Eye (tissue), 1 donor: ENCODE measurements at regions not wholly inside any gene's neighbourhood (a gene's known extent, or its start where the extent isn't known, plus 50 kb on each side); places are given as distances from the start of the nearest gene placed in this dataset.
"Not testable (repeated sequence)": the region's sequence is repeated elsewhere in the genome, so short reads cannot be mapped to it uniquely, and the experiment has no call there.

Experiments used
- DNase-seq: peaks from one replicate; pipeline ENCODE4 v3.0.0-alpha.2; 2015

DNA sequence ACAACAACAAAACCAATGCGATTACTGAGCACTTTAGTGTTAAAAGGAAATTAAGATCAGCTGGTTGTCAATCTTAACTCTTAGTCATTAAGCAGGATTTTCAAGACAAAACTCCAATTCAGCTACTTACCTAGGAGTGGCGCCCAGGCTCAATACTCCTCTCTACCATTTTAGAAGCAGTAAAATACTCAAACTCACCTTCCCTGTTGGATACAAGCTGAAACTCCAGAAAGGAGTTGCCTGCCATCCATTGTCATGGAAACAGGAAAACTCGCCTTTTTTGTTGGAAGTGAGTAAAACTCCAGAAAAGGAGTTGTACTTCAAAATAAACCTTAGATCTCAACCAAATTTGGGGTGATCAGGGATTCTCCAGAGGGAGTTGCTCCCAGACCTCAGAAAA lies 127.0 kb upstream of the F3 start:
- DNase-seq: no peak

DNA sequence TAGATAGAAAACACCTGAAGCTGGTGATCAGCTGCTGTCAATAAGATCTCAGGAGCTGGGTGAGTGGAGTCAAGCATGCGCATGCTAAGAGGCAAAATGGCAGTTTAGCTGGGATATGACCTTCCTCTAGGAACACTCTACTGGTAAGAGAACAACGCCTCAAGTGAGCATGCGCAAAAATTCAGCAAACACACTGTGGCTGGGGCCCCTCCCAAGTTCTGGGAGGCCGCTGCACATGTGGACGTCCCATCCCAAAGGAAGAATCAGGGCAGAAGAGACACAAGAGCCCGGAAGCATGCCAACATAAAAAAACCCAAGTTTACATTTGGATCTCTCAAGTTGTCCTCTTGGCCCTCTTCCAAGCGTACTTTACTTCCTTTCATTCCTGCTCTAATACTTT lies 126.3 kb upstream of the F3 start:
- no peak for DNase-seq

- DNase-seq: no peak
These were observed 125.2 kb upstream of the F3 start for GRCh38 chr1:94666797-94667196.

DNA sequence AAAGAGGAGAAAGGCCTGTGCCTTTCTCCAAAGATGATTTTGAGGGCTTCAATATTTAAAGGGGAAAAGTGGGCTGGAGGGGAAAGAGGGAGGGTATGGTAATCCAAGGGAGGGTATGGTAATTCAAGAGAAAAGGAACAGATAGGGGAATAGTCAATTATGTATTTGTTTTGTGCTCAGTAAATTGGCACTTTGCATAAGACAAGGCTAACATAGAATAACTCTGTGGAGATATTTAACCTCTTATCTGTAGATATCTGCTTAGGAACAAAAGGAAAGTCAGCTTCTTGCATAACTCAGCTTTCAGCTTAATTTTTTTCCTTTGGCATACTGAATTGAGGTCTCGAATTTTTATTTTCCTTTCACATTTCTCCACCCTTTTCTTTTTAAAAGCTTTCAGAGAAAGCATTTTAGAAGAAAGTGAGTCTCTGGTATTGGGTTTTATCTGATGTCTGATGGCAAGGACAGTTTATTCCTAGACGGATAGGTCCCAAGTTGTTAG lies 119.9 kb upstream of the F3 start:
- no peak for DNase-seq

DNA sequence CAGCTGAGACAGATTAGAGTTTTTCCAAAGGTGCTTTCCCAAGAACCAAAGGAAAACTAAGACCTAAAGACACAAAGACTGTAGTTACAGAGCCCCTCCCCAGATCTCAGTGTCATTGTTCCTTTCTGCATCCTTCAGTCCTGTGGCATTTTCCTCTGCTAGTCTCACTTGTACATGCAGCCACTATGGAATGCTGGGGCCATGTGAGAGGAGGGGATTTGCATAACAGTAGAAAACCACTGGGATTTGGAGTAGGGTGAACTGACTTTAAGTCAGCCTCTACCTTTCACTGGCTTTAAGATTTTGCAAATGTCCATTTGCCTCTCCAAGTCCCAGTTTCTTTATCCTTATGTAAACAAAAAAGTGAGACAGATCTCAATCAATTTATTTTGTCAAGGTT lies 119.4 kb upstream of the F3 start:
- DNase-seq: no peak

- DNase-seq: no peak
These were observed 118.7 kb upstream of the F3 start for GRCh38 chr1:94660258-94660657.

- DNase-seq: not testable (repeated sequence)
These were observed 117.6 kb upstream of the F3 start for GRCh38 chr1:94659202-94659601.

GRCh38 chr1:94658221-94658620 lies 116.7 kb upstream of the F3 start:
- no peak for DNase-seq

GRCh38 chr1:94657776-94658175 lies 116.2 kb upstream of the F3 start:
- DNase-seq: not testable (repeated sequence)

DNA sequence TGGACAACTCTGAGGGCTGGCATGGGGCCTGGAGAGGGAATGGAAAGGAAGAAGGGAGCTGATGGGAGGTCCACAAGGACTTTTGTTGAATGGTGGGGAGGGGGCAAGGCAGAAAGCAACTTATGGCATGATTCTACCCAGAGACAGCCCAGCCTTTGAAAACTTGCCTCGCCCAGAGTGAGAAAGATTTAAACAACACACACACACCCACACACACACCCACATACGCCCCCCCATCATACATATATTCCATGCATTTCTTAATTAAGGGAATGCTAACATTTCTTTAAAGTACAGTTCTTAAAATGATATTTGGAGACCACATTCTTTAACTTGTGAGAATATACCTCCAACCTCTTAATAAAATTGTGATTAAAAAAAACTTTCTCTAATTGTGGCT lies 115.4 kb upstream of the F3 start:
- no peak for DNase-seq

- no peak for DNase-seq
These were observed 113.4 kb upstream of the F3 start for GRCh38 chr1:94654919-94655318.

- no peak for DNase-seq
These were observed 112.9 kb upstream of the F3 start for GRCh38 chr1:94654459-94654858.

GRCh38 chr1:94654031-94654430 lies 112.5 kb upstream of the F3 start:
- no peak for DNase-seq

DNA sequence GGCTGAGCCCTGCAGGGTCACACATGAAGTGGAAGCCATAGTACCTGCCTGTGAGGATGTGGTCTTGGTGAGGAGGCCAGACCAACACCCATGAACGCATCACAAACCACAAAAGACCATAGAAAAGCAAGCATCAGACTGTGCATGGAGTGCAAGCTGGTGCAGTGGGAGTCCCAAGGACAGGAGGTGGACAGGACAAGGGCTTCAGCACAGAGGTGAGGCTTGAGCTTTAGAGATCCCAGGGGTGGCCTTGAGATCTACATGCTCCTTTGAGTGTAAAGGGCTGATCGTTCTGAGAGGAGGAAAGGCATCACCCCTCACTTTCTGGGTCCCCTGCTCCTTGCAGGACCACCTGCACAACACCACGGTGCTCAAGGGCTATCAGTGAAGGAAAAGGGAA lies 111.9 kb upstream of the F3 start:
- no peak for DNase-seq

GRCh38 chr1:94651076-94651475 lies 109.5 kb upstream of the F3 start:
- no peak for DNase-seq

DNA sequence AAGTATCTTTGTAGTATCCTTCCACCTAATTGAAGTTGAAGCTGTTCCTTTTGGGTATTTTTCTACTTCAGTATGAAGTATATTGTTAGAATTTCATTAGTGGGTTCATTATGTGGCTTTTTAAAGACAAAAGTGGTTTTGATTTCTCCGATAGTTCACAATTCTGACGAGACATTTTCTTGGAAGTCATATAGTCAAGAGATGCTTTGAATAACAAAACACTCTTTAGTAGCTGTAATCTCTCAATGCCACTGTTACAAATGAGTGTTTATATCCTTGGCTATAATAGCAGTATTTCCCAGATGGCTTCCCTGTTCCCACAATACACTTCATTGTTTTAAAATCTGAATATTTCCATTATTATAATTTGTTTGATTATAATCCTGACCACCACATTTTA lies 108.7 kb upstream of the F3 start:
- DNase-seq: no peak

DNA sequence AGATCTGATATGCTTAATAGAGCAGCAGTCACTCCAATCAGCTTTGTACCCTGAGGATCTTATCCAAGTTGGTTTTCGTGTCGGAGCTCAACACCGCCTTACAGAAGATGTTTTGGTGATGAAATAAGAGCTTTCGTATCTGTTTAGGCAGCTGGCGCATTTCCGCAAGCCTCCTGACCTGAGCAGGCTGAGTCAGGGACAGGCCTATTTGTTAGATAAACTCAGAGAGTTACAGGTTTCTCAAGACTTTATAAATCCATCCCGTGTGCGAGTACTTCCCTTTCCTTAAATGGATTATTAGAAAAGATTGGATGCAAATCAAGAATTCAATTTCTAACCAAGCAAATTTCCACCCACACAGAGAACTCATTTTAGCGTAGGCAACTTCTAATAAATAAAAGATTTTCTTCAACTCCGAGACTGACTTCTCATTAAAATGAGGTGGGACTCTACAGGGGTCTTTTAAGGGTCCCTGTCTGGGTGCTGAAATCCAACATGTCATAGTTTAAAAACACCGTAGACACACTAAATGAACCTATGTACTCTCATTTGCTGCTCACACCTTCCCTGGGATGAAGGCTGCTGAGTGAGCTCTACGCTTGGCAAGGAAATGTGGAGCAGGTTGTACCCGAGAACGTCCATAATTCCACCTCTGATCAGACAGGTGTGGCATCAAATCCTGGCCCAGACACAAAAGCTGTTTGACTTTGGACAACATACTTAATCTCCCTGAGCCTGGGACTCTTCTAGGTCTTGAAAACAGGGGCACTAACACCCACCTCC lies 106.9 kb upstream of the F3 start:
- peak; percentile 56 for DNase-seq

DNA sequence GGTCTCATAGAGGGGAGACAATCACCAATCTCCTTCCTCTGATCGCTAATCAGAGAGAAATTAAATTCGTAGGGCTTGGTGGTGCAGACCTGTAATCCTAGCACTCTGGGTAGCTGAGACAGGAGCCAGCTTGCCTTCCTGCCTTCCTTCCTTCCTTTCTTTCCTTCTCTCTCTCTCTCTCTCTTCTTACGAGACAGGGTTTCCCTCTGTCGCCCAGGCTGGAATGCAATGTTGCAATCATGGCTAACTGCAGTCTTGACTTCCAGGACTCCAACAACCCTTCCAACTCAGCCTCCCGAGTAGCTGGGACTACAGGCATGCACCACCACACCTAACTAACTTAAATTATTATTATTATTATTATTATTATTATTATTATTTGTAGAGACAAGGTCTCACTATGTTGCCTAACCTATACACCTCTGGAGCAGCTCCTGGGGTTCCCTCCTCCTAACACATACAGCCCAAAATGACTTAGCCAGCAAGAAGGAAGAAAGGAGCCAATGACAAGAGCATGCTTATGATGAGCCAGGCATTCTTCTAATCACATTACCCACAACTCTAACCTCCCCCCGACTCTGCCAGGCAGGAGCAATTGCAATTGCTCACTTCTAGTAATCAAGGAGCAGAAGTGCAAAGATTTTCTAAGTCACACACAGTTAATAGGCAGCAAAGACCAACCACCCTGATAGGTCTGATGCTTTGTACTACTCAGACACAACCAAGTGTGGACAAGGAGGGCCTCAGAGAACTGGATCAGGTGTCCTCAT lies 105.4 kb upstream of the F3 start:
- DNase-seq: no peak

DNA sequence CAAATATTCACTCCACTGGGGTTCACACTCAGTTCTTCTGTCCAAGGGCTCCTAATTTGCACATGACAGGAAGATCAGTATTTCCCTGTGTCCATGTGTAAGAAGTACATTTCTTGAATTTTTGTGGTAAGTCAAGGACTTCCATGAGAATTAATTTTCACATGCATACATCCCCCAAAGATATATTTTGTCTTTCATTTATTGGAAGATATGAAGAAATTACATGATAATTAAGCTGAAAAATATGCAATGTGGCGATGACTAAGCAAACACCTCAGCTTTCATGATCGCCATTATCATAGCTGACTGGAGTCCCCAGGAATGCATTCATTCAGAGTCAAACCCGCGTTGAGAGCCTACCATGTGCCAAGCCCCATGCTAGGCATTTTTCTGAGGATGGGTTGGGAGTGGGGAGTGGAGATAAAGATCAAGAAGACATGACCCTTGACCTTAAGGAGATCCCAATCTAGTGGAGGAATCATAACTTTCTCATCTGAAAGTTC lies 104.6 kb upstream of the F3 start:
- DNase-seq: no peak

DNA sequence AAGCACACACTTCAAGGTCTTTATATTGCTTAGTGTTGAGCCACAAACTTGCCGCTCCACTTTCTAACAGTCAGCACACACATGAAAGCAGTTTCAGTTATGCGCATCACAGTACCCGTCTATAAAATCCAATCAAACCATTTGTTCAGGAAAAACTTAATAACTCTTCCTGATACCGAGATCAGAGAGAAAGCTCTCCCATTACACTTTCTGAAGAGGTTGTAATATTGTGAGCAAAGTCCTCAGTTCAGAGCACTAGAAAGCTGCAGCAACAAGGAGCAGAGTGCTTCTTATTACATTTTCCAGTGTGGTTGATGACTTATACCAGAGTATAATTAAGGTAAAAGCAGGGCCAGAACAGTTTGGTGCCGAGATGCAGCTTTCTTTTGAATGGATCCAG lies 102.8 kb upstream of the F3 start:
- DNase-seq: no peak

DNA sequence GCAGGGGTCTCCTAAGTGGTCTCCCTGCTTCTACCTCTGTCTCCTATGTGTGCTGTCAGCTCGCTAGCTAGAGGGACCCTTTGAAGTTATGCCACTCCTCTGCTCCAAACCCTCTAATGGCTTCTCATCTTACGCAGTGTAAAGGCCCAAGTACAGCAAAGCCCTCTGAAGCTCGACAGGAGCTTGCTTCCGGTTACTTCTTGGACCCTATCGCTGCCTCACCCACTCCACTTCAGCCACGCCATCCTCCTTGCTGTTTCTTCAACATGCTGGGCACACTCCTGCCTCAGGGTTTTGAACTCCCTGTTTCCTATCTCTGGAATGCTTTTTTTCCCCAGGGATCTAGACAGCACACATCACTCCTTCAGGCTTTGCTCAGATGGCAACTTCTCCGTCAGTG lies 102.3 kb upstream of the F3 start:
- DNase-seq: no peak

GRCh38 chr1:94642617-94643321 lies 101.2 kb upstream of the F3 start:
- DNase-seq: no peak

DNA sequence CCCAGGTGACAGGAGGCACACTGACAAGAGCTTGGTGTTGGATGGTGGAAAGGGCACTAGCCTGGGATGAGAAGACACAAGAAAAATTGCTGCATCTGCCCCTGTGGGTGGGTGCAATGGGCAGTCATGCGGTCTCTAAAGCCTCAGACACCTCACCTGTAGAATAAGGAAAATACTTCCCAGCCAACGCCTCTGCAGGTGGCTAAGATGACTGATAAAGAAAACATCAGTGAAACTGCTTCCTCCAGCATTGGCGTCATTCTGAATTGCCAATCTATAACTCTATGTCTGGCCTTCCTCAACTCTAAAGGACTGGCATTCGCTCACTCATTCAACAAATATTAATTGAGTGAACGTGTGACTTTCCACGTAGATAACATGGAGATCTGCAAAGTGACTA lies 100.4 kb upstream of the F3 start:
- DNase-seq: no peak

- DNase-seq: no peak
These were observed 98.6 kb upstream of the F3 start for GRCh38 chr1:94640125-94640524.
